Breast epithelium (tissue), 3 donors: ENCODE measurements at regions not wholly inside any gene's neighbourhood (a gene's known extent, or its start where the extent isn't known, plus 50 kb on each side); places are given as distances from the start of the nearest gene placed in this dataset.

Source experiments
- POLR2A ChIP-seq: fragments of 450-650 bp; IDR thresholded peaks from one replicate; pipeline ENCODE4 v1.6.1; 2016; ENCODE audit warnings: antibody characterized with exemption, mild to moderate bottlenecking, moderate library complexity
- POLR2AphosphoS5 ChIP-seq, 3 donors: sonication (generic); formaldehyde crosslinking; IDR thresholded peaks; one replicate each; pipeline ENCODE4 v1.6.1; 2017; ENCODE audit warnings: antibody characterized with exemption in 3 of 3
- TF ChIP-seq, protein P1 (sequence below), 3 donors: fragments of 450-650 bp; IDR thresholded peaks; one replicate each; pipeline ENCODE4 v1.5.1; 2016 to 2017; ENCODE audit warnings: antibody characterized with exemption in 3 of 3, mild to moderate bottlenecking in 3 of 3, moderate library complexity in 3 of 3

DNA sequence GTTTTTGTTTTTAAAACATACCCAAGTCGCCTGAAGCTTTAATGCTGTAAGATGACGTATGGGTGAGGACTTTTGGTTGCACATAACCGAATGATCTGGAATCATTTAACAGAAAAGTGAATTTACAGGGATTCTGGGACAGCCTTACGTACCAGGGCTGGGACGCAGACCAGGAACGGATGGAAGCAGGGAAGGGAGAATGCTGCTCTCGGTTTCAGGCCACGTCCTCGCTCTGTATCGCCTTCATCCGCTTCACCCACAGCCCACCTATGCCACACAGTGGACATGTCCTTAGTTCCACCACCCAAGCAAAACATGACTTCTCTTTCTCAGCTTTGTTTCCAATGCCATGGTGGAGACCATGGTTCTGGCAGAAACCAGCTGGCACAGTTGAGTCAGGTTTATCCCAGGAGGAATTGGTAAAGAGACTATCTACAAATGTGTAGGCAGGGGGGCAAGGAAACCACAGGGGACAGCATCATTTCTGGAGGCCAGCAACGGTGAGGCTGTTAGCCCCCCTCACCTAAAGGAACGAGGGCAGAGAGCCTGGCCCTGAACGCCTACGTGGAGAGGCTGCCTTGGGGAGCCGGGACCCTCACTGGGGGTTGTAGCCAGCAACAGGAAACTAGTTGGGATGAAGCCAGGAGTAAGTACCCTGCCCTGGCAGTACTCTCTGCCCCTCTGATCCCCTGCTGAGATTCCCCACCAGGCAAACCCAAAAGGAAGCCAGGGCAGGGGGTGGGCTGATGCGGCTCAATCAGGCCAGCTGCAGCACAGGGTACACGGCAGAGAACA, 132.5 kb downstream of the NDUFA10 start:
- TF ChIP-seq POLR2A, result no peak
- TF ChIP-seq, protein P1, sequence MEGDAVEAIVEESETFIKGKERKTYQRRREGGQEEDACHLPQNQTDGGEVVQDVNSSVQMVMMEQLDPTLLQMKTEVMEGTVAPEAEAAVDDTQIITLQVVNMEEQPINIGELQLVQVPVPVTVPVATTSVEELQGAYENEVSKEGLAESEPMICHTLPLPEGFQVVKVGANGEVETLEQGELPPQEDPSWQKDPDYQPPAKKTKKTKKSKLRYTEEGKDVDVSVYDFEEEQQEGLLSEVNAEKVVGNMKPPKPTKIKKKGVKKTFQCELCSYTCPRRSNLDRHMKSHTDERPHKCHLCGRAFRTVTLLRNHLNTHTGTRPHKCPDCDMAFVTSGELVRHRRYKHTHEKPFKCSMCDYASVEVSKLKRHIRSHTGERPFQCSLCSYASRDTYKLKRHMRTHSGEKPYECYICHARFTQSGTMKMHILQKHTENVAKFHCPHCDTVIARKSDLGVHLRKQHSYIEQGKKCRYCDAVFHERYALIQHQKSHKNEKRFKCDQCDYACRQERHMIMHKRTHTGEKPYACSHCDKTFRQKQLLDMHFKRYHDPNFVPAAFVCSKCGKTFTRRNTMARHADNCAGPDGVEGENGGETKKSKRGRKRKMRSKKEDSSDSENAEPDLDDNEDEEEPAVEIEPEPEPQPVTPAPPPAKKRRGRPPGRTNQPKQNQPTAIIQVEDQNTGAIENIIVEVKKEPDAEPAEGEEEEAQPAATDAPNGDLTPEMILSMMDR (IDR thresholded peaks at IDR 0.05), result no peak
- TF ChIP-seq POLR2AphosphoS5 (IDR thresholded peaks at IDR 0.05), result no peak
